ENCODE measurements at regions not wholly inside any gene's neighbourhood (a gene's known extent, or its start where the extent isn't known, plus 50 kb on each side); places are given as distances from the start of the nearest gene placed in this dataset.

DNA sequence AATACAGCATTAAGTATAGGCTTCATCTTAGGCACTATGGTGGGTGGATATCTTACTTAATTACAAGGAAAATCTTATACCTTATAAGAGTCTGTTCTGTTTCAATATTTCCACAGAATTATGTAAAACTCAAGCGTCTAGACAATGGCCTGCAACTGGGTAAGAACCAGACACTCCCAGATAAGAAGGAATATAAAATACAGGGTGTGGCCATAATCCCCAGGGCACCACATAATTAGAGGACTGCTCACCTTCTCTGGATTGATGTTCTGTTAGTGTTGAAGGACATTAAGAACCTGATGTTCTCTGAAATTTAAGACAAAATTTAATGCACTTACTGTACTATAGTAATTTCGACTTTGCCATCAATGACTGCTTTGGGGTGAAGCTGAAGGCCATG is 198.2 kb upstream of the ARSJ start:
- DNase-seq (ENCODE audit: low read depth in 2 of 2, low spot score in 1 of 2) = no peak

GRCh38 chr4:114178392-114178791 is 198.9 kb upstream of the ARSJ start:
- DNase-seq (ENCODE audit: low read depth in 2 of 2, low spot score in 1 of 2) = no peak

DNA sequence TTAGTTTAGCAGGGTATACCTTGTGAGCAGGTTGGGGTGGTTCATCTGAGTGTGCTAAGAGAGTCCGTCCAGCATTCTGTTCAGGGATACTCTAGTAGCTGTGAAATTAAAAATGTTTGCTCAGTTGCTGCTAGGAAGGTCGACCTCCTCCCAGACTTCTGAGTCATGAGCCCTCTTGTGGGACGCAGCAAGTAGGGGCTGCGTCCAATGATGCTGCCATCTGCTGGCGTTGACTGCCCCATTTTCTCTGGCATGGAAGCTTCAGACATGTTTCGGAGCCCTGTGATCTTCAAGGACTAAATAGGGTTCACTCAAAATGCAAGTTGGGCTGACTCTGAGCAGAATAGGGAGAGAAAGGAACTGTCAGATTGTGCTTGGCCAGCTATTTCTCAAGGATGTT is 201.0 kb upstream of the ARSJ start:
- peak in 1 of 2 donors; percentile 1 for DNase-seq (ENCODE audit: low read depth in 2 of 2, low spot score in 1 of 2)

GRCh38 chr4:114184901-114185300 is 205.5 kb upstream of the ARSJ start:
- DNase-seq (ENCODE audit: low read depth in 2 of 2, low spot score in 1 of 2) = no peak

GRCh38 chr4:114187592-114187991 is 208.1 kb upstream of the ARSJ start:
- no peak for DNase-seq (ENCODE audit: low read depth in 2 of 2, low spot score in 1 of 2)

- no peak for DNase-seq (ENCODE audit: low read depth in 2 of 2, low spot score in 1 of 2)
These were observed 212.0 kb upstream of the ARSJ start for GRCh38 chr4:114191496-114191895.

DNA sequence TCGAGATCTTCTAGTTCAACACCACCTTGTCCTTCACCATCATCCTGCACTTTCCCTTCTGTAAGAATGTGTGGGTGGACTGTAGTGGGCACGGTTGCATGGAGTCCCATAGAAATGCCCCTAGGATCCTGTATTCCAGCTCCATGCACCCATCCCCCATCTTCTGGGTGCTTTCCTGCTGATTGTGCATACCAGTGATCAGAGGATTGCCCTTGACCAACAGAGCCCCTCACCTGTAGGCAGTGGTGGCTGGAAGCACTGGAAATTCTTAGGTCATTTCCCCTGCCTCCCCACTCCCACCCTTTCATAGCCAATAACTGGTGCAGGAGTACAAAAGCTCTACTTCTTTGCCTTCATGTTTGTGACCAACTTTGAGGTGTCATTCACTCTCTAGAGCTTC is 213.4 kb upstream of the ARSJ start:
- DNase-seq (ENCODE audit: low read depth in 2 of 2, low spot score in 1 of 2) = no peak

GRCh38 chr4:114193624-114194399 is 214.4 kb upstream of the ARSJ start:
- DNase-seq (ENCODE audit: low read depth in 2 of 2, low spot score in 1 of 2) = no peak

DNA sequence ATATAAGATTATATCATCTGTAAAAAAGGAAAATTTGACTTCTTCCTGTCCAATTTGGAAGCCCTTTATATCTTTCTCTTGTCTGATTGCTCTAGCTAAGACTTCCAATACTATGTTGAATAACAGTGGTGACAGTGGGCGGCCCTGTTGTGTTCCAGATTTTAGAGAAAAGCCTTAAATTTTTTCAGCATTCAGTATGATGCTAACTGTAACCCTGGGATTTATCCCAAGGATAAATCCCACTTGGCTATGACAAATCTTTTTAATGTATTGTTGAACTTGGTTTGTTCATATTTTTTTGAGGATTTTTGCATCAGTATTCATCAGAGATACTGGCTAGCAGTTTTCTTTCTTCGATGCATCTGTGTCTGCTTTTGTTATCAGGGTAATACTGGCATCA is 217.2 kb upstream of the ARSJ start:
- no peak for DNase-seq (ENCODE audit: low read depth in 2 of 2, low spot score in 1 of 2)

DNA sequence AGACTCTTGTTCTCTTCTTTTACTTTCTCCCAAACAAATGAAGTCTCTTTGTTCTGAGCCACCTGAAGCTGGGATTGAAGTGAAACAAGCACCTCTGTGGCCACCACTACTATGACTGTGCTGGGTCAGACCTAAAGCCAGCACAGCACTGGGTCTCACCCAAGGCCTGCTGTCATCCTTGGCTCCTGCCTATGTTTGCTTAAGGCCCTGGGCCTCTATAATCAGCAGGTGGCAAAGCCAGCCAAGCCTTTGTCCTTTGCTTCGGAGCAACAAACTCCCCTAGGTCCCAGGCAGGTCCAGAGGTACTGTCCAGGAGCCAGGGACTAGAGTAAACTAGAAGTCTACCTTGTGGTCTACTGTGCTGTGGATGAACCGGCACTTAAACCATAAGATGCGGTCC is 220.6 kb upstream of the ARSJ start:
- no peak for DNase-seq (ENCODE audit: low read depth in 2 of 2, low spot score in 1 of 2)

GRCh38 chr4:114205261-114205660 is 225.8 kb upstream of the ARSJ start:
- DNase-seq (ENCODE audit: low read depth in 2 of 2, low spot score in 1 of 2) = no peak

DNA sequence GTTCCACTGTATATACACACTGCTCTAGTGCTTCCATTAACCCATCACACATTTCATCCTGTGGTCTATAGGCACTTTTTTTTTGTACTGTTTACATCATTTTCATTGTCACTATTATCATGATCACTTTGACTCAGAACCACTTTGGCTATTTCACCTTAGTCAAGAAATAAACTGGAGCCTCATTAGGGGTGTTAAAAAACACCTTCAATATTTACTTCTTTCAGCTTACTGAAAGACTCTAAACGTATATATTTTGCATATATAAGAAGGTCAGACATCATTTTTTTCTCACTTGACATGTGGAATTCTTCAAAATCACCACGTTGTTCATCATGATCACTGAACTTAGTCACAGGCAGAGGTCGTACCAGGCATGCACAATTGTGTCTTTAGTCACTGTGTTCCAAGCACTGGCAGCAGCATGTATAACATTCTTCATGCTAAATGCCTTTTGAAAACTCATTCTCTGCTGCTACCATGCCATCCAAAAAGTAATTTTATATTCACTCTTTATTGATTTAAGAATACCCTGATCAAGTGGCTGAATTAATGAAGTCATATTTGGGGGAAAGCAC is 229.2 kb upstream of the ARSJ start:
- no peak for DNase-seq (ENCODE audit: low read depth in 2 of 2, low spot score in 1 of 2)

DNA sequence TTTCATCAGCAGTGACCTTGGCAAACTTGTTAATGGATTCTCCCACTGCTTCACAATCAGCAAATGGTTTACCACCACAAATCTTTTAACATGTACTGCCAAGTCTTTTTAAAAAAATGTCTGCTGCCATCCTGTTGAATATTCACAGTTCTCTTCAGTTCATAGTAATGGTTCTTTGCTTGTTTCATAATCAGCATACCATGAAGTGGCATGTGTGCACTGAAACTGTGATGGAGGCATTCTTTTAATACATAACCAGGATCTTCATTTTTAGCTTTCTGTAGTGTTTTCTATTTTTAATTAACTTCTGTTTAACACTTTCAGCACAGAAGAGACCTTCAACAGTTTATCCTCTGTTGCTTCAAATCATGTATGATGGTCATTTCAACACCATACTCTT is 230.1 kb upstream of the ARSJ start:
- no peak for DNase-seq (ENCODE audit: low read depth in 2 of 2, low spot score in 1 of 2)

GRCh38 chr4:114211556-114211955 is 232.1 kb upstream of the ARSJ start:
- no peak for DNase-seq (ENCODE audit: low read depth in 2 of 2, low spot score in 1 of 2)

DNA sequence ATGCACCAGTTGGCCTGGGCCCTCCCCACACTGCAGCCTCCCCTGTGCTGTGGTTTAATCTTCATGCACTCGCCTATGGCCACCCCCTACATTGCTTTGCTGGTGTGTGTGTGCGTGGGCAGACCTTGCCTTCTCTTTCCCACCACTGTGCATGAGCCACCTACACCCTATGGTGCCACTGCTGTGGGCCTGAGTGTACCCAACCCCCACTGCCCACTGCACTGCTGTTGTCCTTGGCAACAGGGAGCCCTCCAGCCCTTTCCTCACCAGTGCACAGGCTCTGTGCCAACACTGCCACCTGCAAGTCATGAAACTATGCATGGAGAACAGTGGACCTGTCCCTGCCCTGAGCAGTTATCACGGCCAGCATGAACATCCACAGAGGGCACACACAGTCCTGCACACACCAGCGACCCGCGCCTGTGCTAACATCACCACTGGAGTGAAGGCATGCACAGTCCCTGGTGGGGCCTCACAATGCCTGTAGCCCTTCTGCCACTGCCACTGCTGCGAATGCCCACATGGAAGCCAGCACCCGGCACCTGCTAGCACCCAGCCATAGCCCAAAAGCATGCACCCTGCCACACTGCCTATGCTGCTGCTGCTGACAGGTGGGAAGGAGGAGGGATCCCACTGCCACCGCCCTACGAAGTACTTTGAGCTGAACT is 237.8 kb upstream of the ARSJ start:
- DNase-seq (ENCODE audit: low read depth in 2 of 2, low spot score in 1 of 2) = no peak

- DNase-seq (ENCODE audit: low read depth in 2 of 2, low spot score in 1 of 2) = no peak
These were observed 244.1 kb upstream of the ARSJ start for GRCh38 chr4:114223580-114223979.

- DNase-seq (ENCODE audit: low read depth in 2 of 2, low spot score in 1 of 2) = no peak
These were observed 246.0 kb upstream of the ARSJ start for GRCh38 chr4:114225436-114225835.

DNA sequence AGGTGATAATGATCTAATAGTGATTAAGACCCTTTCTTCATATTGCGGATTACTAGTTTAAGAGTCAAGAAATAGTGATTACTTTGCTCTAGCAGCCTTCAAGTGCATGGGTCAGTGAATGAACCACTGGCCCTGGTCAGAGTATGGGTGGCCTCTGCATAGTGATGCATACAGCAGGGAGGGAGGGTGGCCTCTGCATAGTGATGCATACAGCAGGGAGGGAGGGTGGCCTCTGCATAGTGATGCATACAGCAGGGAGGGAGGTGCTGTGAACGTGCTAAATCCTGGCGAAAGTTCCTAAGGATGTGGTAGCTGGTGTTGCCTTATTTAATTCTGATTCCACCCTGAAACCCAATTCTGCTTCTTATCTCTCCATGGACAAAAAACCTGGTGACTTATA is 246.7 kb upstream of the ARSJ start:
- DNase-seq (ENCODE audit: low read depth in 2 of 2, low spot score in 1 of 2) = no peak

DNA sequence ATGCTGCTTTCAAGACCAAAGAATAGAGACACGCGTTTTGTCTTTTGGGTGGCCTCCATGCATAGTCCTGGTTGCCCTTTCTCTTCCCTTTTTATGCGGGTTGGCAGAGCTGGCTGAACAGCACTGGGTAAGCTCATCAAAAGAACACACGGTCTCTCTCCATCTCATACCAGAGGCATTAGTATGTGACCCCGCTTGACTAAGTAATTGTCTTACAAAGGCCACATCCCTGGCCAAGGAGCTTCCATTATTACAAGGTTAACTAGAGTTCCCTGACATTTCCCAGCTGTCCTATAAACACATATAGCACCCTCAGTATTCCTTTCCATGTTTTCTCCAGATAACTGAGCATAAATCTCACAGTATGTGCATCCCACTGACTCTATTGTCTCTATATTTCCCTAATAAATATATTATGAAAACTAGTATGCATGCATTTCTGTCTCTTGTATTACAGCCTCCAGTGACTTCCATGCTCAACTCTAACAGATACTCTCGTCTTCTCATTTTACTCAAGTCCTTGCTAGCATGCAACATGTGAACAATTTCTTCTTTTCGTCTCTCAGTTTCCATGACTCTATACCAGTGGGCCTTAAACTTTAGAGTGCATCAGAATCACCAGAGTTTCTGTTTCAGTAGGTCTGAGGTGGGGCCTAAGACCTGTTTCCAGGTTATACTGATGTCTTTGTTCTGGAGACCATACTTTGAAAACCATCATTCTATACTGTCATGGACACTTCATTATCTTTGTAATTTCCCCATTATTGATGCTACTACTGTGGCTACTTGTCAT is 247.7 kb upstream of the ARSJ start:
- no peak for DNase-seq (ENCODE audit: low read depth in 2 of 2, low spot score in 1 of 2)

GRCh38 chr4:114229706-114230105 is 250.3 kb upstream of the ARSJ start:
- no peak for DNase-seq (ENCODE audit: low read depth in 2 of 2, low spot score in 1 of 2)

GRCh38 chr4:114236171-114236769 is 256.8 kb upstream of the ARSJ start:
- no peak for DNase-seq (ENCODE audit: low read depth in 2 of 2, low spot score in 1 of 2)

All from stimulated activated CD8-positive, alpha-beta memory T cell treated with anti-CD3 and anti-CD28 coated beads, Interleukin-4, amount 100 ng/mL, for 4 hours (primary cell).